ENCODE measurements at regions not wholly inside any gene's neighbourhood (a gene's known extent, or its start where the extent isn't known, plus 50 kb on each side); places are given as distances from the start of the nearest gene placed in this dataset.

GRCh38 chr6:144777249-144777648, 492.1 kb downstream of the UTRN start:
- no peak for TF ChIP-seq CTCF (IDR thresholded peaks at IDR 0.05)
- no peak for TF ChIP-seq ZFX (IDR thresholded peaks at IDR 0.05; ENCODE audit: borderline replicate concordance)

Measured in 22Rv1 (cell line).